Transverse colon (tissue), 4 donors: ENCODE measurements at regions not wholly inside any gene's neighbourhood (a gene's known extent, or its start where the extent isn't known, plus 50 kb on each side); places are given as distances from the start of the nearest gene placed in this dataset.
A peak's percentile ranks its signal among the peaks of the same experiment; 100 is the strongest.
"Not testable (repeated sequence)": the region's sequence is repeated elsewhere in the genome, so short reads cannot be mapped to it uniquely, and the experiment has no call there.

ENCODE experiments used
- DNase-seq: peaks from one replicate; pipeline ENCODE4 v3.0.0-alpha.2; 2019
- H3K27ac ChIP-seq, 4 donors: fragments of 200-600 bp; sonication (generic); 2 replicates each; pipeline ENCODE4 v1.5.1; 2016 to 2018; ENCODE audit warnings: inconsistent platforms in 4 of 4
- H3K27me3 ChIP-seq: fragments of 200-600 bp; sonication (generic); 2 replicates; pipeline ENCODE4 v1.5.1; 2017; ENCODE audit warnings: inconsistent platforms
- H3K36me3 ChIP-seq, 4 donors: fragments of 200-600 bp; sonication (generic); 2 replicates each; pipeline ENCODE4 v1.5.1; 2017 to 2019; ENCODE audit warnings: inconsistent platforms in 4 of 4
- H3K4me1 ChIP-seq, 4 donors: fragments of 200-600 bp; sonication (generic); 2 replicates each; pipeline ENCODE4 v1.5.1; 2017 to 2020; ENCODE audit warnings: inconsistent platforms in 4 of 4
- H3K4me3 ChIP-seq, 4 donors: fragments of 200-600 bp; sonication (generic); 1 replicate in 1 of 4; 2 replicates in 3 of 4; pipeline versions ENCODE4 v1.5.1 to v1.6.1; 2017 to 2019; ENCODE audit warnings: inconsistent platforms in 4 of 4
- H3K9me3 ChIP-seq, 2 donors: fragments of 200-600 bp; sonication (generic); 2 replicates each; pipeline ENCODE4 v1.5.1; 2017 to 2019; ENCODE audit warnings: inconsistent platforms in 2 of 2
- EP300 ChIP-seq: sonication (generic); formaldehyde crosslinking; IDR thresholded peaks from one replicate; pipeline ENCODE4 v1.6.1; 2017; ENCODE audit warnings: antibody characterized with exemption, low read depth
- POLR2A ChIP-seq: fragments of 450-650 bp; IDR thresholded peaks from one replicate; pipeline ENCODE4 v1.6.1; 2016; ENCODE audit warnings: antibody characterized with exemption, mild to moderate bottlenecking, moderate library complexity
- POLR2AphosphoS5 ChIP-seq, 3 donors: sonication (generic); formaldehyde crosslinking; IDR thresholded peaks; one replicate each; pipeline ENCODE4 v1.6.1; 2016; ENCODE audit warnings: antibody characterized with exemption in 3 of 3
- WGBS, 2 donors: methylation state at CpG; one replicate each; pipeline ENCODE4 v1.1.5; 2018; ENCODE audit warnings: low coverage in 1 of 2; 5-methylcytosine and 5-hydroxymethylcytosine counted together
- in situ Hi-C, 4 donors: fragments of 200-750 bp; cut with MboI; loops; one replicate each; pipeline versions ENCODE4 v1.15.0 to v1.15.1; 2017; ENCODE audit warnings: low sequenced_read_pairs in 3 of 4, low pct_ligation_motif_present in 1 of 4, low pct_unique_long_range_greater_than_20kb in 1 of 4
- intact Hi-C: fragments of 100-400 bp; cut with DNase I; formaldehyde crosslinking; loops from one replicate; pipeline ENCODE4 v1.15.1; 2023; ENCODE audit warnings: low total_unique reads
- TF ChIP-seq, protein P1 (sequence below), 5 experiments: fragments of 200-600 bp in 3 of 5; fragments of 450-650 bp in 2 of 5; sonication (generic) in 3 of 5; IDR thresholded peaks; 1 replicate in 2 of 5; 2 replicates in 3 of 5; pipeline ENCODE4 v1.5.1; 2016 to 2017; ENCODE audit warnings: antibody characterized with exemption in 5 of 5, inconsistent platforms in 3 of 5, mild to moderate bottlenecking in 2 of 5, moderate library complexity in 1 of 5

DNA sequence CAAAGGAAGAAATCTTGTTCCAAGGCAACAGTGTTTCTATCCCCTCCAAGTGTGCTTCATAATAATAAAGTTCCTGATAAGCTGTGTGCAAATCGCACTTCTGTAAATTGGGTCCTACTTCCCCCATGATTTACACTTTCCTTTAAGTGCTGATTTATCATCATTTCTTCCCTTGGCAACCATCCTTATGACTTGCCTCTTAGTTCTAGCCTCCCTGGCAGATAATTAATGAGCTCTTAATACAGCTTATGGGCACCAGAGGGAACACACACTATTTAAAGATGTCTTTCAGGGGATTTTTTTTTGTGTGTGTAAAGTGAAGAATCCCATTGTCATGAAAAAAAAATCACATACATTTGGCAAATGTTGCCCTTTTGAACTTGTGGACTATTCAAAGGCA, 101.6 kb upstream of the MPHOSPH6 start:
- Histone ChIP-seq H3K4me1 (no peaks in the 10 kb centered on the region), H3K4me3 (no peak overlapping the region), H3K36me3 (no peaks in the 10 kb centered on the region), H3K27ac (no peak overlapping the region), H3K27me3 (no peaks in the 10 kb centered on the region), H3K9me3 (no peaks in the 10 kb centered on the region)
- WGBS, 2 donors, result 76 to 91% methylated on average over 1 of the region's 1 CpG
- TF ChIP-seq POLR2AphosphoS5 (IDR thresholded peaks at IDR 0.05), result no peak
- TF ChIP-seq EP300, result no peak
- TF ChIP-seq, protein P1, sequence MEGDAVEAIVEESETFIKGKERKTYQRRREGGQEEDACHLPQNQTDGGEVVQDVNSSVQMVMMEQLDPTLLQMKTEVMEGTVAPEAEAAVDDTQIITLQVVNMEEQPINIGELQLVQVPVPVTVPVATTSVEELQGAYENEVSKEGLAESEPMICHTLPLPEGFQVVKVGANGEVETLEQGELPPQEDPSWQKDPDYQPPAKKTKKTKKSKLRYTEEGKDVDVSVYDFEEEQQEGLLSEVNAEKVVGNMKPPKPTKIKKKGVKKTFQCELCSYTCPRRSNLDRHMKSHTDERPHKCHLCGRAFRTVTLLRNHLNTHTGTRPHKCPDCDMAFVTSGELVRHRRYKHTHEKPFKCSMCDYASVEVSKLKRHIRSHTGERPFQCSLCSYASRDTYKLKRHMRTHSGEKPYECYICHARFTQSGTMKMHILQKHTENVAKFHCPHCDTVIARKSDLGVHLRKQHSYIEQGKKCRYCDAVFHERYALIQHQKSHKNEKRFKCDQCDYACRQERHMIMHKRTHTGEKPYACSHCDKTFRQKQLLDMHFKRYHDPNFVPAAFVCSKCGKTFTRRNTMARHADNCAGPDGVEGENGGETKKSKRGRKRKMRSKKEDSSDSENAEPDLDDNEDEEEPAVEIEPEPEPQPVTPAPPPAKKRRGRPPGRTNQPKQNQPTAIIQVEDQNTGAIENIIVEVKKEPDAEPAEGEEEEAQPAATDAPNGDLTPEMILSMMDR (IDR thresholded peaks at IDR 0.05), result no peak
- no peak for TF ChIP-seq POLR2A
- in situ Hi-C loops (loop anchor here in 2 of 4 donors (25.0 kb wide), 2 partner anchors 316 to 941 kb away; no protein-coding TSS in a partner anchor), intact Hi-C loops (no loop called here)
- DNase-seq, result no peak

DNA sequence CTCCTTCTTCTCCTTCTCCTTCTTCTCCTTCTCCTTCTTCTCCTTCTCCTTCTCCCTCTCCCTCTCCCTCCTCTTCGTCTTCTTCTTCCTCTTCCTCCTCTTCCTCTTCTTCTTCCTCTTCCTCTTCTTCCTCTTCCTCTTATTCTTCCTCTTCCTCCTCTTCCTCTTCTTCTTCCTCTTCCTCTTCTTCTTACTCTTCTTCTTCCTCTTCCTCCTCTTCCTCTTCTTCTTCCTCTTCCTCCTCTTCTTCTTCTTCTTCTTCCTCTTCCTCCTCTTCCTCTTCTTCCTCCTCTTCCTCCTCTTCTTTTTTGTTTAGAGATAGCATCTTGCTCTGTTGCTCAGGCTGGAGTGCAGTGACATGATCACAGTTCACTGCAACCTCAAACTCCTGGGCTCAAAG, 97.7 kb upstream of the MPHOSPH6 start:
- H3K27me3 ChIP-seq, H3K4me1 ChIP-seq, H3K4me3 ChIP-seq, H3K9me3 ChIP-seq, DNase-seq, H3K36me3 ChIP-seq, intact Hi-C loops, H3K27ac ChIP-seq: not testable (repeated sequence)
- WGBS, 2 donors, result 58% methylated on average over 1 of the region's 1 CpG; no CpG with 5 or more reads in 1 of the 2 donors
- in situ Hi-C loops, result loop anchor here in 3 of 4 donors (10.0 to 25.0 kb wide), 4 partner anchors 317 to 947 kb away; no protein-coding TSS in a partner anchor

DNA sequence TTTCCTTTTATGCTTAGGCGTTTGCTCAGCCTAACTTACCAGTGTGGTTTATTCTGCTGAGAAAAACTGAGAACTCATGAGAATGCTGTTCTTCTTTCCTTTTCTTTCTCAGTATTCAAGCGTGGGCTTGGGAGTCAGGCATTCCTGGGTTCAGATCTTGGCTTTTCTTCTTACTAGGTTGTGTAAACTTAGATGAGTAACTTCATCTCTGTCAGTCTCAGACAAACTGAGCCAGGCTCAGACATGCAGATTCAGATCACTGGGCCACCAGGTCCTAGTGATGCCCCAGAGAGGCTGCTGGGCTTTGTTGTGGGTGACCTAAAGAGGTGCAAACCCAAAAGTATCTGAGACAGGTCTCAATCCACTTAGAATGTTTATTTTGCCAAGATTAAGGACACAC, 95.8 kb upstream of the MPHOSPH6 start:
- in situ Hi-C loops, result loop anchor here in 3 of 4 donors (10.0 to 25.0 kb wide), 4 partner anchors 319 to 949 kb away; no protein-coding TSS in a partner anchor

DNA sequence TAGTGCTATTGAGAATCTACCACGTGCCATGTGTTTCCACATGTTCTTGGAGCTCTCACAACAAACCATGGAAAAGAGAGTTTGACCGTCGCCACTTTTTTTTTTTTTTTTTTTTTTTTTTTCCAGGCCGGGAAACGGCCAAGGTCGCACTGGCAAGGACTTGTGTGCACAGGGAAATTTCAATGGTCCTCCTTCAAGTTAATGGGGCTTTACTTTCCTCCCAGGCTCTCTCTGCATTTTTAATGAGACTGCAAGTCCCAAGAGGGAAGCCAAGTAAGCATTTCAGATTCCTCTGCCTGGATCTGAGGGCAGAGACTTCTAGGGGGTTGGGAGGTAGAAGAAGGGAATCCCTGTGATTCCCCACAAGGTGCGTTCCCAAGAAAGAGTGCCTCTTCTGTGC, 94.7 kb upstream of the MPHOSPH6 start:
- Histone ChIP-seq H3K27ac (no peak overlapping the region), H3K4me3 (no peak overlapping the region), H3K9me3 (no peaks in the 10 kb centered on the region), H3K36me3 (no peaks in the 10 kb centered on the region), H3K27me3 (peaks cover 8% of the 10 kb centered on the region), H3K4me1 (no peaks in the 10 kb centered on the region)
- no peak for TF ChIP-seq POLR2AphosphoS5 (IDR thresholded peaks at IDR 0.05)
- no peak for DNase-seq
- intact Hi-C loops (no loop called here), in situ Hi-C loops (loop anchor here in 3 of 4 donors (10.0 to 25.0 kb wide), 4 partner anchors 320 to 950 kb away; no protein-coding TSS in a partner anchor)
- 43 to 65% methylated on average over 4 to 7 of the region's 7 CpGs for WGBS, 2 donors

More for the DNA sequence above, 95.8 kb upstream of the MPHOSPH6 start:
- Histone ChIP-seq H3K4me1 (no peaks in the 10 kb centered on the region), H3K27me3 (peaks cover 8% of the 10 kb centered on the region), H3K4me3 (no peak overlapping the region), H3K36me3 (no peaks in the 10 kb centered on the region), H3K27ac (no peak overlapping the region), H3K9me3 (no peaks in the 10 kb centered on the region)
- DNase-seq, result no peak
- TF ChIP-seq EP300, result no peak
- no peak for TF ChIP-seq POLR2AphosphoS5 (IDR thresholded peaks at IDR 0.05)
- TF ChIP-seq, protein P1 (IDR thresholded peaks at IDR 0.05), result no peak
- no peak for TF ChIP-seq POLR2A
- intact Hi-C loops, result no loop called here
- WGBS, 2 donors, result 50 to 68% methylated on average over 2 of the region's 2 CpGs

DNA sequence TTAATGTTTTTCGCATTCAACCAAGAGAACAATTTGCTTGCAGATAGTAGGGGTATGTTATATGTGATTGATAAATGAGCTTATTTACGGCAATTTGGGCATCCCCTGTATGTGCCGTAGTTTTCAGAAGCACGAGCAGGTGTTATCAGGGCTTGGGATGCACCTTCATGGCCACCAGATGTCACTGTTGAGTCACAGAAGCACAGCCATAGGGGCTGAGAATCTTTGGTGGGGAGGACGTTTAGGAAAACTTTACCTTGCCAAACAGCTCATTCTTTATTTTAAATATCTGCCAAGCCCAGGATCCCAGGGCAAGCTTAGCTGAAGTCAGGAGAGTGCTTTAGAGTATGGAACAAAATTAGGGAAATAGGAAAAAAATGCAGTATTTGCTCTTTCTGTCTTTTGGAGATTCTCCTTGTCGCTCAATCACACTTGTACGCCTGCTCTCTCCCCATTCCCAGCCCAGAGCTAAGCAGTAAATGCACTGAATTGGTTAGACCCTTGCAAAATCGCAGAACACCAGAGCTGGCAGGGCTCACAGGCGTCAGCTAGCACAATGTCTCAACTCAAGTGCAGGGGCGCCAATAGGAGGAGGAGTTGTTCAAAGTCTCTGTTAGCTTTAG, 93.6 kb upstream of the MPHOSPH6 start:
- H3K27ac ChIP-seq, result no peak overlapping the region
- H3K4me3 ChIP-seq, result no peak overlapping the region
- TF ChIP-seq, protein P1 (IDR thresholded peaks at IDR 0.05), result peak; percentile 78 to 89 (median 86)
- TF ChIP-seq EP300, result no peak
- H3K4me1 ChIP-seq, result no peaks in the 10 kb centered on the region
- H3K36me3 ChIP-seq, result no peaks in the 10 kb centered on the region
- WGBS, 2 donors, result 18 to 24% methylated on average over 6 to 10 of the region's 10 CpGs
- in situ Hi-C loops (loop anchor here in 3 of 4 donors (10.0 to 25.0 kb wide), 4 partner anchors 321 to 951 kb away; no protein-coding TSS in a partner anchor), intact Hi-C loops (no loop called here)
- peaks cover 8% of the 10 kb centered on the region for H3K27me3 ChIP-seq
- peak; percentile 42 for DNase-seq
- no peaks in the 10 kb centered on the region for H3K9me3 ChIP-seq
